PC-9 (cell line): ENCODE measurements at regions not wholly inside any gene's neighbourhood (a gene's known extent, or its start where the extent isn't known, plus 50 kb on each side); places are given as distances from the start of the nearest gene placed in this dataset.

ENCODE experiments used
- CTCF ChIP-seq: fragments of 200-600 bp; sonication (generic); conservative IDR thresholded peaks from 2 replicates; pipeline ENCODE4 v1.6.1; 2017; ENCODE audit warnings: mixed run types, antibody characterized with exemption, mild to moderate bottlenecking, moderate library complexity
- EZH2 ChIP-seq: fragments of 200-600 bp; sonication (generic); IDR thresholded peaks from 2 replicates; pipeline ENCODE4 v1.8.0; 2017; ENCODE audit warnings: antibody characterized with exemption, low read depth

- TF ChIP-seq CTCF (no peak), EZH2 (no peak)
Measured at GRCh38 chr9:110013064-110013463, 194.9 kb downstream of the C9orf152 start.
